GM19099 (cell line): ENCODE measurements at regions not wholly inside any gene's neighbourhood (a gene's known extent, or its start where the extent isn't known, plus 50 kb on each side); places are given as distances from the start of the nearest gene placed in this dataset.

Source experiments
- POLR2A ChIP-seq: IDR thresholded peaks from 3 replicates; pipeline ENCODE4 v1.6.1; 2011; ENCODE audit warnings: low read depth; ENCODE audit not compliant: insufficient read length; ENCODE audit errors: extremely low read depth

GRCh38 chr11:27250867-27251665, 111.9 kb downstream of the CCDC34 start:
- no peak for TF ChIP-seq POLR2A

- TF ChIP-seq POLR2A: no peak
Observed at GRCh38 chr11:27248576-27249509, 114.2 kb downstream of the CCDC34 start.

DNA sequence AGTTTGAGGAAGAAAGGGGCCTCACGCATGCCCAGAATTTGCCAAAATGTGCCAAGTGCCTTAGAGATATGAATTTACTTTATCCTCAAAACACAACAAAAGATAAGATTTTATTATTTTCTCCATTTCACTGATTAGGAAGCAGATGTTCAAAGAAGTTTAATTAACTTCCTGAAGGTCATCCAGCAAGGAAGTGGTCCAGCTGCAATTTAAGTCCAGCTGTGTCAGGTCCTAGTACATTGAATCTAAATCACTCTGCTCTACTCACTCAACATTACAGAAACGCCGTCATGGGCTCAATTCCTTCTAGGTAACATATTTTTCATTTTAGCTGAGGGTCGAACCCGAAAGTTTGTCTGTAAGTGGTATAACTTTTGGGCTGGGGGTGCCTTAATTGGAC, 115.4 kb downstream of the CCDC34 start:
- TF ChIP-seq POLR2A: no peak

GRCh38 chr11:27246925-27247324, 116.1 kb downstream of the CCDC34 start:
- no peak for TF ChIP-seq POLR2A

DNA sequence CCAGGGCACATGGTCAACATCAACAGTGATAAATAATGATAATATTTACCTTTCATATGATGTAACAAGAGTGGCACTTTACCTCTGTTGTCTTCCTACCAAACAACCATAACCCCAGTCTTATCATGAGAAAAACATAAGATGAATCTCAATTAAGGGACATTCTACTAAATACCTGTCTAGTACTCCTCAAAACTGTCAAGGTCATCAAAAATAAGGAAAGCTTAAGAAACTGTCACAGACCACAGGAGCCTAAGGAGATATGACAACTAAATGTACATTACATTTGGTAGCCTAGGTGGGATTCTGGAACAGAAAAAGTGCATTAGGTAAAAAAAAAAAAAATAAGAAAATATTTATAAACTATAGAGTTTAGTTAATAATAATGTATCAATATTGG, 118.1 kb downstream of the CCDC34 start:
- no peak for TF ChIP-seq POLR2A

- no peak for TF ChIP-seq POLR2A
Observed at GRCh38 chr11:27242591-27242990, 120.4 kb downstream of the CCDC34 start.

- no peak for TF ChIP-seq POLR2A
Observed at GRCh38 chr11:27241311-27242122, 121.5 kb downstream of the CCDC34 start.

GRCh38 chr11:27239305-27239942, 123.6 kb downstream of the CCDC34 start:
- TF ChIP-seq POLR2A: no peak

DNA sequence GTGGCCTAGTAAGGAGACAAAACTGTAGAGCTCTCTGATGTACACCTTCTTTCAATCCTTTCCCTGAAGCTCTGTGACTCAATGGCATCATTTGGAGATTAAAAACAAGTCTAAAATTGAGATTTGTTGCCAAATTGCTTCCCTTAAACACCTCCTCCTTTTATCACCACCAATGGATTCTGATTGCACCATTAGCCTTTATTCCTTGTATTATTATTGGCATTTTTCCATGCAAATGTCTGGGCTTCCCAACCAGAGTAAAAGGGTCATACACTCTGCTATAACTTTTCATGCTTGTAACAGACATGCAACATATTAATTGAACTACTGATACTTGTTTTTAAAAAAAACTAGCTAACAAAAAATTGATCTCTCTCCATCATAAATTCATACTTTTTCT, 124.2 kb downstream of the CCDC34 start:
- no peak for TF ChIP-seq POLR2A

GRCh38 chr11:27237643-27238042, 125.4 kb downstream of the CCDC34 start:
- TF ChIP-seq POLR2A: no peak

GRCh38 chr11:27234961-27235360, 128.1 kb downstream of the CCDC34 start:
- TF ChIP-seq POLR2A: no peak

GRCh38 chr11:27234043-27234668, 128.9 kb downstream of the CCDC34 start:
- TF ChIP-seq POLR2A: peak; percentile 40

- TF ChIP-seq POLR2A: no peak
Observed at GRCh38 chr11:27233654-27234042, 129.4 kb downstream of the CCDC34 start.

DNA sequence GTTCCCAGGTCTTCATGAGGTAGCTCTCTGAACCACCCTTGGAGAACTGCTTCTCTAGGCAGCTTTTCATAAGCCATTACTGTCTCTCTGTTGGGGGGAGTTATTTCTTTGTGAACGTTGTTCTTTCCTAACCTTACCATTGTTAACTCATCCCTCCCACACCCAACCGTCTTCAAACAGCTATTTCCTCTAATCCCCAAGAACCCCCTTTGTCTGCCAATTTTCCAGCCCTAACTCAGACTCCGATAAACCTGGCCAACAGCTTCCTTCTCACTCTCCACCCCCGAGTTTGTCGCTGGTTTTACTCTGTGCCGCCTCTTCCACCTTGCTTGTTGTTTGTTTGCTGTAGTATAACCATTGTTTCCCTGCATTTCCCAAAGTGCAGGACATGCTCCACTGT, 131.5 kb downstream of the CCDC34 start:
- no peak for TF ChIP-seq POLR2A
